B cell (primary cell): ENCODE measurements at regions not wholly inside any gene's neighbourhood (a gene's known extent, or its start where the extent isn't known, plus 50 kb on each side); places are given as distances from the start of the nearest gene placed in this dataset.

Experiments
- ATAC-seq: fragments of 200-7000 bp; cut with Tn5 transposase; one replicate; pipeline ENCODE4 v1.10.0; 2021; ENCODE audit warnings: low read depth, mild to moderate bottlenecking, moderate number of reproducible peaks, moderate library complexity
- CTCF ChIA-PET: fragments of 350-600 bp; sonication (Branson Sonifier 250); formaldehyde crosslinking; loops from one replicate; lab custom pipeline; 2021; ENCODE audit warnings: antibody characterized with exemption, inconsistent platforms; lab: Charles Lee
- POLR2A ChIA-PET: fragments of 350-600 bp; sonication (Branson Sonifier 250); formaldehyde crosslinking; loops from one replicate; lab custom pipeline; 2021; ENCODE audit warnings: antibody characterized with exemption; lab: Charles Lee
- DNase-seq: peaks from one replicate; pipeline ENCODE4 v3.0.0; 2013
- H2AFZ ChIP-seq: 2 replicates; pipeline ENCODE4 v1.6.1; 2012; ENCODE audit warnings: mild to moderate bottlenecking, low read depth, low read length; ENCODE audit not compliant: insufficient read depth, poor library complexity, severe bottlenecking
- H3K27ac ChIP-seq, 2 donors: 1 replicate in 1 of 2; 2 replicates in 1 of 2; pipeline ENCODE4 v1.5.1; 2012 to 2013; ENCODE audit warnings: low read length in 2 of 2, mild to moderate bottlenecking in 2 of 2, moderate library complexity in 1 of 2
- H3K27me3 ChIP-seq, 4 experiments: fragments of 200-600 bp in 1 of 4; sonication (generic) in 1 of 4; replicated peaks in 1 of 4; 1 replicate in 2 of 4; 2 replicates in 2 of 4; pipeline versions ENCODE4 v1.6.1 to v1.7.0; 2013 to 2016; ENCODE audit warnings: low read length in 3 of 4, mild to moderate bottlenecking in 2 of 4, mixed read lengths in 1 of 4, moderate library complexity in 1 of 4; ENCODE audit not compliant: insufficient read depth in 4 of 4, control insufficient read depth in 3 of 4; ENCODE audit errors: control extremely low read depth in 1 of 4
- H3K36me3 ChIP-seq, 2 experiments: replicated peaks in 1 of 2; 1 replicate in 1 of 2; 2 replicates in 1 of 2; pipeline versions ENCODE4 v1.6.1 to v1.7.1; 2013; ENCODE audit warnings: low read length in 1 of 2; ENCODE audit not compliant: insufficient read depth in 2 of 2, control insufficient read depth in 1 of 2; ENCODE audit errors: control extremely low read depth in 1 of 2, extremely low read depth in 1 of 2
- H3K4me1 ChIP-seq, 2 donors: fragments of 200-600 bp in 1 of 2; sonication (generic) in 1 of 2; 1 replicate in 1 of 2; 2 replicates in 1 of 2; pipeline versions ENCODE4 v1.5.1 to v1.6.1; 2013 to 2017; ENCODE audit warnings: low read length in 2 of 2; ENCODE audit not compliant: control insufficient read depth in 2 of 2, insufficient read depth in 2 of 2
- H3K4me2 ChIP-seq: replicated peaks from 2 replicates; pipeline ENCODE3; 2012; ENCODE audit warnings: mild to moderate bottlenecking, low read depth, low read length; ENCODE audit not compliant: poor library complexity, severe bottlenecking
- H3K4me3 ChIP-seq, 5 experiments: fragments of 200-600 bp in 1 of 5; sonication (generic) in 1 of 5; 1 replicate in 3 of 5; 2 replicates in 2 of 5; pipeline versions ENCODE4 v1.5.1 to v1.7.0; 2011 to 2016; ENCODE audit warnings: low read length in 4 of 5, mild to moderate bottlenecking in 4 of 5, low read depth in 2 of 5, control low read depth in 1 of 5, moderate library complexity in 1 of 5; ENCODE audit not compliant: insufficient read depth in 1 of 5; ENCODE audit errors: control extremely low read depth in 1 of 5, extremely low read depth in 1 of 5
- H3K79me2 ChIP-seq: fragments of 200-600 bp; sonication (generic); one replicate; pipeline ENCODE4 v1.6.0; 2016; ENCODE audit warnings: low read length; ENCODE audit not compliant: control insufficient read depth, insufficient read depth
- H3K9ac ChIP-seq: fragments of 200-600 bp; sonication (generic); 2 replicates; pipeline ENCODE4 v1.6.1; 2017; ENCODE audit warnings: mild to moderate bottlenecking, low read length, moderate library complexity
- H3K9me3 ChIP-seq, 3 donors: one replicate each; pipeline versions ENCODE4 v1.6.1 to v1.7.1; 2013; ENCODE audit warnings: low read length in 2 of 3; ENCODE audit not compliant: control insufficient read depth in 2 of 3, insufficient read depth in 1 of 3; ENCODE audit errors: control extremely low read depth in 1 of 3
- H4K20me1 ChIP-seq: 2 replicates; pipeline ENCODE4 v1.6.0; 2012; ENCODE audit warnings: mild to moderate bottlenecking, low read length; ENCODE audit not compliant: insufficient read depth, control insufficient read depth, poor library complexity, severe bottlenecking
- H3K27ac Mint-ChIP-seq: one replicate; pipeline ENCODE4 v1.8.0; 2021; ENCODE audit warnings: mixed read lengths
- H3K27me3 Mint-ChIP-seq: one replicate; pipeline ENCODE4 v1.8.0; 2021; ENCODE audit warnings: mixed read lengths
- H3K4me1 Mint-ChIP-seq: one replicate; pipeline ENCODE4 v1.8.0; 2021; ENCODE audit warnings: mixed read lengths
- H3K4me3 Mint-ChIP-seq: one replicate; pipeline ENCODE4 v1.8.0; 2021; ENCODE audit warnings: mixed read lengths
- H3K9me3 Mint-ChIP-seq: one replicate; pipeline ENCODE4 v1.8.0; 2022; ENCODE audit warnings: mixed read lengths; ENCODE audit not compliant: insufficient read depth
- EZH2 ChIP-seq: IDR thresholded peaks from 2 replicates; pipeline ENCODE4 v1.6.1; 2012; ENCODE audit warnings: borderline replicate concordance, low read depth, mild to moderate bottlenecking, moderate library complexity, low read length; ENCODE audit not compliant: insufficient read depth, poor library complexity, severe bottlenecking
- WGBS: methylation state at CpG from one replicate; pipeline ENCODE4 v1.1.5; 2013; ENCODE audit warnings: missing lambda C conversion rate; ENCODE audit not compliant: insufficient coverage; 5-methylcytosine and 5-hydroxymethylcytosine counted together
- intact Hi-C: fragments of 100-400 bp; cut with micrococcal nuclease; formaldehyde crosslinking; loops from one replicate; pipeline ENCODE4 v1.10.0; 2022
- TF ChIP-seq, protein P1 (sequence below): fragments of 200-600 bp; IDR thresholded peaks from one replicate; pipeline ENCODE4 v1.8.0; 2022; ENCODE audit warnings: antibody characterized with exemption, mild to moderate bottlenecking

DNA sequence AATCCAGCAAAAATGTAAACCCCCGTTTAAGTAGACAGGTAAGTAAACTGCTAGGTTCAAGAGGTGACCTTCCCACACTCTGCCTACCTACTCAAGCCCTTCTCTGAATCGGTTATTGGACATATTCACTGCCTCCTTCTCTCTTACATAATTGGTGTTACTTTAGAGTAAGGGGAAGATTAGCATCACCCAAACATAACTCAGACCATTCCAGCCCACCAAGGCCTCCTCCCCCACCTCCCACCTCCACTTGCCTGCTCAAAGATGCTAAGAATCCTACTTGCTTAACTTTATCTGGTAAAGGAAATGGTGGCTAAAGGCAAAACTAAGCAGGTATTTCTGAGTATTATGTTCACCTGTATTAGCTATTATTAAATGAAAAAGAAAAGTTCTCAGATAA lies 55.0 kb upstream of the DTNA start:
- ATAC-seq (no peak), DNase-seq (no peak)
- no peak overlapping the region for H3K9ac ChIP-seq
- ChIA-PET CTCF (no interaction called here), POLR2A (no interaction called here)
- no peaks in the 10 kb centered on the region for H3K4me1 ChIP-seq
- H3K4me3 ChIP-seq = no peak overlapping the region
- no peaks in the 10 kb centered on the region for H3K9me3 ChIP-seq
- H3K9me3 Mint-ChIP-seq = no peaks in the 10 kb centered on the region
- H3K27me3 Mint-ChIP-seq = peaks cover 12% of the 10 kb centered on the region
- H3K36me3 ChIP-seq = no peaks in the 10 kb centered on the region
- intact Hi-C loops = no loop called here
- no peaks in the 10 kb centered on the region for H4K20me1 ChIP-seq
- H3K27me3 ChIP-seq = no peaks in the 10 kb centered on the region
- no peak for TF ChIP-seq EZH2
- TF ChIP-seq, protein P1, sequence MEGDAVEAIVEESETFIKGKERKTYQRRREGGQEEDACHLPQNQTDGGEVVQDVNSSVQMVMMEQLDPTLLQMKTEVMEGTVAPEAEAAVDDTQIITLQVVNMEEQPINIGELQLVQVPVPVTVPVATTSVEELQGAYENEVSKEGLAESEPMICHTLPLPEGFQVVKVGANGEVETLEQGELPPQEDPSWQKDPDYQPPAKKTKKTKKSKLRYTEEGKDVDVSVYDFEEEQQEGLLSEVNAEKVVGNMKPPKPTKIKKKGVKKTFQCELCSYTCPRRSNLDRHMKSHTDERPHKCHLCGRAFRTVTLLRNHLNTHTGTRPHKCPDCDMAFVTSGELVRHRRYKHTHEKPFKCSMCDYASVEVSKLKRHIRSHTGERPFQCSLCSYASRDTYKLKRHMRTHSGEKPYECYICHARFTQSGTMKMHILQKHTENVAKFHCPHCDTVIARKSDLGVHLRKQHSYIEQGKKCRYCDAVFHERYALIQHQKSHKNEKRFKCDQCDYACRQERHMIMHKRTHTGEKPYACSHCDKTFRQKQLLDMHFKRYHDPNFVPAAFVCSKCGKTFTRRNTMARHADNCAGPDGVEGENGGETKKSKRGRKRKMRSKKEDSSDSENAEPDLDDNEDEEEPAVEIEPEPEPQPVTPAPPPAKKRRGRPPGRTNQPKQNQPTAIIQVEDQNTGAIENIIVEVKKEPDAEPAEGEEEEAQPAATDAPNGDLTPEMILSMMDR = no peak
- no CpG with 5 or more reads among the region's 2 CpGs for WGBS
- no peak overlapping the region for H3K27ac Mint-ChIP-seq
- H3K4me1 Mint-ChIP-seq = no peaks in the 10 kb centered on the region
- no peaks in the 10 kb centered on the region for H3K79me2 ChIP-seq
- no peak overlapping the region for H3K4me2 ChIP-seq
- no peak overlapping the region for H3K4me3 Mint-ChIP-seq
- H3K27ac ChIP-seq = no peak overlapping the region
- H2AFZ ChIP-seq = no peak overlapping the region

DNA sequence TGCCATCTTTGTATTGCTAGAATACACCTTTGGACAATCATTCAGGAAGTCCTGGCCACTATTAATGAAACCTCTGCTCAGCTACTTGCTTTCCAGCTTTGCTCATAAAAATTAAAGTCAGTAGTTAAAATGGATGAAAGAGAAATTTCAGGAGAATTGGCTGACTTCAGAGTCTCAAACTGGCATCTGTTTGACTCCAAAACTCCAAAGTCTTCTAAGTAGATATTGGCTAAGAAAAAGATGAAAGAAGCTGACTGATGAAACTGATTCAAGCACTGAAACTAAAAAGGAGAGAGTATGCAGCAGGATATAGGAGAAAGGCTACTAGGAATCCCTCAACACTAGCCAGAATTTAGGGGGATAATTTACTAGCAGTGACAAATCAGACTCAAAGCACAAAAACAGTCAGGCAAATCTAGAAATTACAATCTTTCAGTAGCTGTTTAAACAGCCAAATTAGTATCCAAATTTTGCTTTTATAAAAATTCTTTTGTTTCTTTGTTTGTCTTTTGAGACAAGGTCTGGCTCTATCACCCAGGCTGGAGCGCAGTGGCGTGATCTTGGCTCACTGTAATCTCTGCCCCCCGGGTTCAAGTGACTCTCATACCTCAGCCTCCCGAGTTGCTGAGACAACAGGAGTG lies 52.1 kb upstream of the DTNA start:
- no peaks in the 10 kb centered on the region for H3K4me1 ChIP-seq
- no peaks in the 10 kb centered on the region for H3K27me3 ChIP-seq
- WGBS = 94% methylated on average over 3 of the region's 4 CpGs

More for the DNA sequence above, 52.1 kb upstream of the DTNA start:
- Histone ChIP-seq H2AFZ (no peak overlapping the region), H4K20me1 (no peaks in the 10 kb centered on the region), H3K79me2 (no peaks in the 10 kb centered on the region), H3K4me3 (no peak overlapping the region), H3K36me3 (no peaks in the 10 kb centered on the region), H3K9me3 (no peaks in the 10 kb centered on the region), H3K27ac (no peak overlapping the region), H3K4me2 (no peak overlapping the region), H3K9ac (no peak overlapping the region)
- Mint-ChIP-seq H3K4me3 (no peak overlapping the region), H3K27me3 (peaks cover 15% of the 10 kb centered on the region), H3K9me3 (no peaks in the 10 kb centered on the region), H3K27ac (no peak overlapping the region), H3K4me1 (no peaks in the 10 kb centered on the region)
- CTCF ChIA-PET = no interaction called here
- DNase-seq = no peak
- TF ChIP-seq, protein P1 = no peak
- no peak for TF ChIP-seq EZH2
- POLR2A ChIA-PET = no interaction called here
- intact Hi-C loops = no loop called here
- ATAC-seq = no peak
